A673 (cell line): ENCODE measurements at regions not wholly inside any gene's neighbourhood (a gene's known extent, or its start where the extent isn't known, plus 50 kb on each side); places are given as distances from the start of the nearest gene placed in this dataset.

ENCODE experiments used
- CTCF ChIP-seq: fragments of 300-800, 200-600 bp; sonication (generic); conservative IDR thresholded peaks from 2 replicates; pipeline ENCODE4 v1.5.1; 2017; ENCODE audit warnings: low read depth, mild to moderate bottlenecking, antibody characterized with exemption, low read length, moderate library complexity, mixed read lengths
- EZH2 ChIP-seq: fragments of 200-600 bp; sonication (generic); IDR thresholded peaks from 2 replicates; pipeline ENCODE4 v1.6.1; 2017; ENCODE audit warnings: borderline replicate concordance, low read depth, mild to moderate bottlenecking, mixed read lengths, antibody characterized with exemption, low read length; ENCODE audit not compliant: poor library complexity, severe bottlenecking

GRCh38 chr13:104389691-104390090 lies 1323.5 kb upstream of the SLC10A2 start:
- TF ChIP-seq CTCF (no peak), EZH2 (no peak)
